ENCODE measurements at regions not wholly inside any gene's neighbourhood (a gene's known extent, or its start where the extent isn't known, plus 50 kb on each side); places are given as distances from the start of the nearest gene placed in this dataset.

DNA sequence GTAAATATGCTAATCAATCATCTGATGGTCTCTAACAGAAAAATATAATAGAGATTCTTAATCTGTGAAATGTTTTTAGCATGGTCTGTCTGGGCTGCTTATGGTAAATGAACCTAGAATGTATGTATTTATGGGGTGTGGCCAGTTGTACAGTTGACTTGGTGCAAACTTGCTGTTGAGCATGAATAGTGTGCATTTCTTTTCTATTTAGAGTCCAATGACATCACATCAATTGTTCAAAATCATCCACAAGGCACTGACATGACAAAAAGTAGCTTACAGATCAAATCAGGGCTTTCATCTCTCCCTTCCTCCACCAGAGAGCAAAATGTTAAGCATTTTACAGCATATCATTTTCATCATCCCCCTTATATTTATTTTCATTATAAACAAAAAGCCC lies 1010.3 kb downstream of the KCNT2 start:
- no peak for TF ChIP-seq EZH2 (IDR thresholded peaks at IDR 0.05; ENCODE audit: borderline replicate concordance, low read depth, low read length, severe bottlenecking)
- no peak for TF ChIP-seq CTCF (IDR thresholded peaks at IDR 0.05; ENCODE audit: borderline replicate concordance, extremely low read depth, low read length, poor library complexity, severe bottlenecking)
